Endothelial cell of umbilical vein (primary cell): ENCODE measurements at regions not wholly inside any gene's neighbourhood (a gene's known extent, or its start where the extent isn't known, plus 50 kb on each side); places are given as distances from the start of the nearest gene placed in this dataset.

Experiments used
- BruUV-seq: library from RNA; stranded (reverse); fragments of 400-500 nt; replicated peaks from 2 replicates; lab custom pipeline; 2021; lab: Mats Ljungman, UMichigan
- CTCF ChIA-PET: fragments of 300-600, 350-600 bp; sonication (Branson Sonifier 250); formaldehyde crosslinking; loops from one replicate; lab custom pipeline; 2021; ENCODE audit warnings: antibody characterized with exemption, inconsistent platforms; lab: Charles Lee
- POLR2A ChIA-PET: fragments of 300-600, 350-600 bp; sonication (Branson Sonifier 250); formaldehyde crosslinking; loops from one replicate; lab custom pipeline; 2021; ENCODE audit warnings: antibody characterized with exemption, inconsistent platforms; lab: Charles Lee
- DNase-seq: peaks from one replicate; pipeline ENCODE4 v3.0.0-alpha.2; 2011; ENCODE audit warnings: low read depth, low spot score
- FAIRE-seq: peaks from 2 replicates; lab custom pipeline; 2011; peaks lifted over from hg19 to GRCh38; lab: Jason Lieb, UNC
- H2AFZ ChIP-seq: 2 replicates; pipeline ENCODE4 v1.6.0; 2012; ENCODE audit warnings: low read depth, low read length, control low read depth, inconsistent platforms
- H3K27ac ChIP-seq: 2 replicates; pipeline ENCODE4 v1.5.1; 2011; ENCODE audit warnings: low read depth, mild to moderate bottlenecking, control low read depth, low read length, moderate library complexity; ENCODE audit not compliant: insufficient read depth
- H3K27me3 ChIP-seq, 2 experiments: 2 replicates each; pipeline versions ENCODE4 v1.6.0 to v1.6.1; 2011; ENCODE audit warnings: low read length in 2 of 2, mixed read lengths in 1 of 2; ENCODE audit not compliant: control insufficient read depth in 2 of 2, insufficient read depth in 2 of 2
- H3K36me3 ChIP-seq, 2 experiments: 2 replicates in 1 of 2; 3 replicates in 1 of 2; pipeline ENCODE4 v1.5.1; 2011; ENCODE audit warnings: low read length in 2 of 2, mild to moderate bottlenecking in 1 of 2, moderate library complexity in 1 of 2; ENCODE audit not compliant: control insufficient read depth in 2 of 2, insufficient read depth in 2 of 2; ENCODE audit errors: extremely low read depth in 1 of 2
- H3K4me1 ChIP-seq: 3 replicates; pipeline ENCODE4 v1.5.1; 2011; ENCODE audit warnings: mild to moderate bottlenecking, low read length; ENCODE audit not compliant: control insufficient read depth, insufficient read depth; ENCODE audit errors: extremely low read depth
- H3K4me2 ChIP-seq: 2 replicates; pipeline ENCODE4 v1.6.1; 2011; ENCODE audit warnings: low read length, control low read depth, mixed read lengths; ENCODE audit not compliant: insufficient read depth
- H3K4me3 ChIP-seq, 3 experiments: fragments of 200-600 bp in 1 of 3; sonication (generic), shearing (Covaris generic) in 1 of 3; replicated peaks in 1 of 3; 2 replicates each; pipeline ENCODE4 v1.5.1; 2011 to 2016; ENCODE audit warnings: control low read depth in 3 of 3, low read length in 3 of 3, mild to moderate bottlenecking in 2 of 3, inconsistent platforms in 1 of 3, low read depth in 1 of 3, moderate library complexity in 1 of 3; ENCODE audit not compliant: insufficient read depth in 1 of 3
- H3K79me2 ChIP-seq: 2 replicates; pipeline ENCODE4 v1.6.0; 2012; ENCODE audit warnings: low read length, inconsistent platforms; ENCODE audit not compliant: control insufficient read depth, insufficient read depth
- H3K9ac ChIP-seq: replicated peaks from 2 replicates; pipeline ENCODE3; 2011; ENCODE audit warnings: low read length, control low read depth; ENCODE audit not compliant: insufficient read depth; ENCODE audit errors: extremely low read depth
- H3K9me1 ChIP-seq: replicated peaks from 3 replicates; pipeline ENCODE4 v1.6.0; 2011; ENCODE audit warnings: mild to moderate bottlenecking, low read length; ENCODE audit not compliant: control insufficient read depth, insufficient read depth; ENCODE audit errors: extremely low read depth
- H3K9me3 ChIP-seq: replicated peaks from 2 replicates; pipeline ENCODE4 v1.5.1; 2012; ENCODE audit warnings: low read length, inconsistent platforms; ENCODE audit not compliant: control insufficient read depth, insufficient read depth
- H4K20me1 ChIP-seq: replicated peaks from 2 replicates; pipeline ENCODE3; 2011; ENCODE audit warnings: mild to moderate bottlenecking, low read length; ENCODE audit not compliant: control insufficient read depth, insufficient read depth; ENCODE audit errors: extremely low read depth
- FOS ChIP-seq: IDR thresholded peaks from 2 replicates; pipeline ENCODE4 v1.6.1; 2011; ENCODE audit warnings: mild to moderate bottlenecking, low read length, moderate library complexity, borderline replicate concordance; ENCODE audit not compliant: insufficient read depth
- GATA2 ChIP-seq: IDR thresholded peaks from 2 replicates; pipeline ENCODE4 v1.7.0; 2011; ENCODE audit warnings: low read depth, mild to moderate bottlenecking, moderate library complexity, mixed read lengths, low read length; ENCODE audit not compliant: insufficient read length, insufficient read depth
- JUN ChIP-seq: IDR thresholded peaks from 2 replicates; pipeline ENCODE4 v1.6.1; 2011; ENCODE audit warnings: borderline replicate concordance, low read depth; ENCODE audit not compliant: insufficient read length, insufficient read depth
- POLR2A ChIP-seq: IDR thresholded peaks from 2 replicates; pipeline ENCODE4 v1.6.1; 2012; ENCODE audit warnings: low read depth, mild to moderate bottlenecking, control low read depth, low read length
- POLR2AphosphoS5 ChIP-seq: IDR thresholded peaks from 2 replicates; pipeline ENCODE4 v1.6.1; 2012; ENCODE audit warnings: low read depth, mild to moderate bottlenecking, control low read depth, low read length, moderate library complexity; ENCODE audit not compliant: insufficient read depth
- dilution Hi-C: fragments of 300-500 bp; cut with MboI; formaldehyde crosslinking; loops from one replicate; pipeline ENCODE4 v1.15.0; 2019; ENCODE audit warnings: low sequenced_read_pairs; ENCODE audit not compliant: extremely low pct_ligation_motif_present
- intact Hi-C: fragments of 100-400 bp; cut with micrococcal nuclease; formaldehyde crosslinking; loops from one replicate; pipeline ENCODE4 v1.10.0; 2022
- TF ChIP-seq, protein P1 (sequence below): IDR thresholded peaks from 2 replicates; pipeline ENCODE4 v1.6.1; 2011; ENCODE audit not compliant: insufficient read depth, insufficient read length
- TF ChIP-seq, protein P2 (sequence below), 2 donors: IDR thresholded peaks; 1 replicate in 1 of 2; 2 replicates in 1 of 2; pipeline ENCODE4 v1.5.1; 2011; ENCODE audit warnings: low read length in 2 of 2, mild to moderate bottlenecking in 2 of 2, moderate library complexity in 2 of 2, control low read depth in 1 of 2, inconsistent platforms in 1 of 2, low read depth in 1 of 2; ENCODE audit not compliant: insufficient read depth in 1 of 2; ENCODE audit errors: extremely low read depth in 1 of 2

DNA sequence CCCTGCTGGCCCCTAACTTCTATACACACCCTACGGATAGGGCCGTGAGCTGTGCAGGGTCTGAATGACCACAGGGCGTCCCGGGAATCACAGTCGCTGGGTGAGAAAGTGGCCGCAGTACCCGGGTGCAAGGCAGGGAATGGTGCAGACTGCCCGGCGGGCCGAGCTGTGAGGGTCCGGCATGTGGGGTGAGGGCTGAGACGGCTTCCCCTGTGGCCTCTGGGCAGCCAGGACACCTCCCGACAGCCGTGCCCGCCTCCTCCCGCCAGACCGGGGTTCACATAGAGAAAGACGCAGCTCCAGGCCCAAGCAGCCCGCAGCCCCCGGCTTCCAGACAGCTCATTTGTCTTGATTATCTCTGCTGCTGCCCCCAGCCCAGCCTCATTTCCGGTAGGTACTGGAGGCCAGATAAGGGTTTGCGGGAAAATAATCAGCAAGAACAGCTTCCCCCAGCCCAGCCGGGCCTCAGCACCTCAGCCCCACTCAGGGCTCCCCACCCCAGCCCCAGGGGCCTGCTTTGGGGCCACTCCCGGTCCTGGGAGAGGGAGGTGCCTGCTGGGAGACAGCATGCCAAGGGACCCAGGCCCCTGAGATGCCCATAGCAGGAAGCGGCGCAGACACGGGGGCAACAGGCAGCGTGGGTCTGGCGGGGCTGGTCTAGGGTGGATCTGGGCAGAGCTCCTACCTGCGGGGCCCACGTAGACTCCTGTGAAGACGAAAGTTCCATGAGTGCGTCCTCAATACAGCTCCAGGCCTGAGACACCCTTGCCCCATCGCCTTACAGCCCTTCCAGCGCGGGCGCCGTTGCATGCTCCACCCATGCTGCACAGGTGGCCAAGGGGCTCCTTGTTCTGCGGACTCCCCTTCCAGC, 123.1 kb downstream of the BRD1 start:
- no peak overlapping the region for H3K9ac ChIP-seq
- no peak overlapping the region for H3K27ac ChIP-seq
- H3K36me3 ChIP-seq = no peaks in the 10 kb centered on the region
- no peaks in the 10 kb centered on the region for H4K20me1 ChIP-seq
- no peak for FAIRE-seq
- no peaks in the 10 kb centered on the region for H3K79me2 ChIP-seq
- H3K27me3 ChIP-seq = no peaks in the 10 kb centered on the region
- ChIA-PET CTCF (no interaction called here), POLR2A (no interaction called here)
- no peaks in the 10 kb centered on the region for H3K4me1 ChIP-seq
- intact Hi-C loops = no loop called here
- H3K4me3 ChIP-seq = no peak overlapping the region
- DNase-seq = no peak
- BruUV-seq = no TSS peak
- H2AFZ ChIP-seq = no peak overlapping the region
- no peak for TF ChIP-seq FOS
- TF ChIP-seq, protein P1, sequence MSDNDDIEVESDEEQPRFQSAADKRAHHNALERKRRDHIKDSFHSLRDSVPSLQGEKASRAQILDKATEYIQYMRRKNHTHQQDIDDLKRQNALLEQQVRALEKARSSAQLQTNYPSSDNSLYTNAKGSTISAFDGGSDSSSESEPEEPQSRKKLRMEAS = no peak
- TF ChIP-seq POLR2AphosphoS5 = no peak
- TF ChIP-seq JUN = no peak
- TF ChIP-seq, protein P2, sequence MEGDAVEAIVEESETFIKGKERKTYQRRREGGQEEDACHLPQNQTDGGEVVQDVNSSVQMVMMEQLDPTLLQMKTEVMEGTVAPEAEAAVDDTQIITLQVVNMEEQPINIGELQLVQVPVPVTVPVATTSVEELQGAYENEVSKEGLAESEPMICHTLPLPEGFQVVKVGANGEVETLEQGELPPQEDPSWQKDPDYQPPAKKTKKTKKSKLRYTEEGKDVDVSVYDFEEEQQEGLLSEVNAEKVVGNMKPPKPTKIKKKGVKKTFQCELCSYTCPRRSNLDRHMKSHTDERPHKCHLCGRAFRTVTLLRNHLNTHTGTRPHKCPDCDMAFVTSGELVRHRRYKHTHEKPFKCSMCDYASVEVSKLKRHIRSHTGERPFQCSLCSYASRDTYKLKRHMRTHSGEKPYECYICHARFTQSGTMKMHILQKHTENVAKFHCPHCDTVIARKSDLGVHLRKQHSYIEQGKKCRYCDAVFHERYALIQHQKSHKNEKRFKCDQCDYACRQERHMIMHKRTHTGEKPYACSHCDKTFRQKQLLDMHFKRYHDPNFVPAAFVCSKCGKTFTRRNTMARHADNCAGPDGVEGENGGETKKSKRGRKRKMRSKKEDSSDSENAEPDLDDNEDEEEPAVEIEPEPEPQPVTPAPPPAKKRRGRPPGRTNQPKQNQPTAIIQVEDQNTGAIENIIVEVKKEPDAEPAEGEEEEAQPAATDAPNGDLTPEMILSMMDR (IDR thresholded peaks at IDR 0.05; ENCODE audit: extremely low read depth in 1 of 2, insufficient read depth in 1 of 2, low read depth in 1 of 2, low read length in 2 of 2) = no peak
- TF ChIP-seq POLR2A = no peak
- TF ChIP-seq GATA2 = no peak
- dilution Hi-C loops = no loop called here
- no peaks in the 10 kb centered on the region for H3K9me3 ChIP-seq
- no peak overlapping the region for H3K4me2 ChIP-seq
- H3K9me1 ChIP-seq = no peaks in the 10 kb centered on the region
